Neural cell (in vitro differentiated cells): ENCODE measurements at regions not wholly inside any gene's neighbourhood (a gene's known extent, or its start where the extent isn't known, plus 50 kb on each side); places are given as distances from the start of the nearest gene placed in this dataset.

Experiments
- H2AFZ ChIP-seq: fragments of 200-600, 300-800 bp; sonication (generic), shearing (Covaris generic); 2 replicates; pipeline ENCODE4 v1.6.0; 2014; ENCODE audit warnings: low read depth, mild to moderate bottlenecking, antibody characterized with exemption, low read length, moderate library complexity
- H3F3A ChIP-seq: fragments of 200-600 bp; shearing (Covaris generic); 2 replicates; pipeline ENCODE4 v1.6.1; 2016; ENCODE audit warnings: mild to moderate bottlenecking, moderate library complexity, mixed read lengths, antibody characterized with exemption, low read length; ENCODE audit not compliant: insufficient read depth, poor library complexity, severe bottlenecking
- H3K27ac ChIP-seq: fragments of 200-600, 300-800 bp; sonication (generic), shearing (Covaris generic); 2 replicates; pipeline ENCODE4 v1.5.1; 2014; ENCODE audit warnings: mild to moderate bottlenecking, low read length, moderate library complexity
- H3K27me3 ChIP-seq: fragments of 300-800, 200-600 bp; sonication (generic), shearing (Covaris generic); 2 replicates; pipeline ENCODE4 v1.6.0; 2014; ENCODE audit warnings: mild to moderate bottlenecking, low read depth, low read length, moderate library complexity; ENCODE audit not compliant: insufficient read depth
- H3K36me3 ChIP-seq: fragments of 300-800, 200-600 bp; sonication (generic), shearing (Covaris generic); 2 replicates; pipeline ENCODE4 v1.5.1; 2014; ENCODE audit warnings: mild to moderate bottlenecking, antibody characterized with exemption, low read length, moderate library complexity; ENCODE audit not compliant: insufficient read depth
- H3K4me2 ChIP-seq: fragments of 300-800, 200-600 bp; sonication (generic), shearing (Covaris generic); 2 replicates; pipeline ENCODE4 v1.6.0; 2014; ENCODE audit warnings: mild to moderate bottlenecking, low read length
- H3K4me3 ChIP-seq: fragments of 300-800, 200-600 bp; sonication (generic), shearing (Covaris generic); 2 replicates; pipeline ENCODE4 v1.5.1; 2014; ENCODE audit warnings: mild to moderate bottlenecking, low read length, moderate library complexity
- H3K79me2 ChIP-seq: fragments of 200-600 bp; shearing (Covaris generic); replicated peaks from 2 replicates; pipeline ENCODE4 v1.6.0; 2014; ENCODE audit warnings: mild to moderate bottlenecking, low read length, moderate library complexity; ENCODE audit not compliant: insufficient read depth
- H3K9ac ChIP-seq: fragments of 300-800, 200-600 bp; sonication (generic), shearing (Covaris generic); 2 replicates; pipeline ENCODE4 v1.6.1; 2016; ENCODE audit warnings: mild to moderate bottlenecking, low read length, mixed read lengths
- H3K9me2 ChIP-seq: fragments of 200-600 bp; shearing (Covaris generic); 2 replicates; pipeline ENCODE4 v1.6.1; 2016; ENCODE audit warnings: mild to moderate bottlenecking, low read length, mixed read lengths; ENCODE audit not compliant: insufficient read depth
- H3K9me3 ChIP-seq: fragments of 200-600, 300-800 bp; sonication (generic), shearing (Covaris generic); 2 replicates; pipeline ENCODE4 v1.6.1; 2016; ENCODE audit warnings: mild to moderate bottlenecking, mixed run types, low read length, moderate library complexity, mixed read lengths
- H4K20me1 ChIP-seq: fragments of 200-600 bp; shearing (Covaris generic); 2 replicates; pipeline ENCODE4 v1.6.1; 2016; ENCODE audit warnings: mild to moderate bottlenecking, mixed run types; ENCODE audit not compliant: insufficient read depth
- EP300 ChIP-seq: fragments of 450-650 bp; conservative IDR thresholded peaks from 2 replicates; pipeline ENCODE4 v1.6.1; 2014; ENCODE audit warnings: antibody characterized with exemption, mild to moderate bottlenecking, moderate library complexity; ENCODE audit not compliant: poor library complexity, severe bottlenecking
- EZH2 ChIP-seq: fragments of 200-600, 300-800 bp; shearing (Covaris generic), sonication (generic); IDR thresholded peaks from 2 replicates; pipeline ENCODE4 v1.6.1; 2014; ENCODE audit warnings: antibody characterized with exemption, low read length, borderline replicate concordance, mild to moderate bottlenecking; ENCODE audit not compliant: insufficient read depth, poor library complexity, severe bottlenecking
- MXI1 ChIP-seq: fragments of 450-650 bp; conservative IDR thresholded peaks from 2 replicates; pipeline ENCODE4 v1.6.1; 2014; ENCODE audit warnings: antibody characterized with exemption, mild to moderate bottlenecking; ENCODE audit not compliant: poor library complexity, severe bottlenecking
- POLR2AphosphoS5 ChIP-seq: IDR thresholded peaks from 2 replicates; pipeline ENCODE4 v1.6.1; 2012
- RAD21 ChIP-seq: fragments of 450-650 bp; conservative IDR thresholded peaks from 2 replicates; pipeline ENCODE4 v1.6.1; 2014; ENCODE audit warnings: antibody characterized with exemption, mild to moderate bottlenecking, moderate library complexity
- REST ChIP-seq: IDR thresholded peaks from 2 replicates; pipeline ENCODE4 v1.6.1; 2012; ENCODE audit warnings: borderline replicate concordance
- SMC3 ChIP-seq: fragments of 450-650 bp; conservative IDR thresholded peaks from 2 replicates; pipeline ENCODE4 v1.6.1; 2014; ENCODE audit warnings: antibody characterized with exemption, mild to moderate bottlenecking, moderate library complexity; ENCODE audit not compliant: poor library complexity
- TAF1 ChIP-seq: IDR thresholded peaks from 2 replicates; pipeline ENCODE4 v1.6.1; 2012; ENCODE audit warnings: low read depth
- TF ChIP-seq, protein P1 (sequence below): fragments of 450-650 bp; IDR thresholded peaks from 2 replicates; pipeline ENCODE4 v1.5.1; 2014; ENCODE audit warnings: antibody characterized with exemption, mild to moderate bottlenecking, moderate library complexity; ENCODE audit not compliant: poor library complexity, severe bottlenecking

DNA sequence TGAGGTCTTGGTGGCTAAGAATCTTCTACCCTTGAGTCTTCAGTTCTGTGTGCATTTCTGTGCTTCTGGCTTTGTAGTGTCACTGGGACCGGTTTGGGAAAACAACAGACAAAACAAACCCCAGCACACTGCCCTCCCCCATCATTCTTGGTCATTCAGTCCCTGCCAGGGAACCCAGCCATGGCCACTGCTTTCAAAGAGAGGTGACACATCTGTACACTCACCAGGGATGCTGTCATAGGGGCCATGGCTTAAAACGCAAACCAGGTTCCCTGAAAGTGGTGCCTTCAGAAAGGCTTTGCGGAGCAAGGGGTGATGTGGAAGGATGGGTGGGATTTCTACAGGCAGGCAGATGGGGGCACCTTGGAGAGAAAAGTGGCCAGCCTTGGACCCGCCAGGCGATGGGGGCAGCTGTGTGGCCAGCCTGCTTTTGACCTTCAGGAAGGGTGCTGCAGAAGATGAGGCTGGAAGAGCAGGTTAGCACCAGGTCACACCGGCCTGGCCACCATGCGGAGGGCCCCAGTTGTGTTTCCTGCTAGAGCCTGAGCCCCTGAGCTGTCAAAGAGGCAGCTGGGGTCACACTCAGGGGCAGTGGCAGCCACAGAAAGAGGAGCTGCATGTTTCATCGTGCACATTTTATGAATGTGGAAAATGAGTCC, 101.3 kb downstream of the INHBB start:
- Histone ChIP-seq H3K9ac (no peak overlapping the region), H3K36me3 (no peaks in the 10 kb centered on the region), H3F3A (no peaks in the 10 kb centered on the region), H3K27ac (no peak overlapping the region), H3K9me3 (no peaks in the 10 kb centered on the region), H3K9me2 (no peaks in the 10 kb centered on the region), H2AFZ (no peak overlapping the region), H3K79me2 (no peaks in the 10 kb centered on the region), H4K20me1 (no peaks in the 10 kb centered on the region), H3K27me3 (peaks cover 23% of the 10 kb centered on the region), H3K4me2 (no peak overlapping the region), H3K4me3 (no peak overlapping the region)
- TF ChIP-seq POLR2AphosphoS5: no peak
- TF ChIP-seq EP300: no peak
- TF ChIP-seq EZH2: no peak
- TF ChIP-seq, protein P1, sequence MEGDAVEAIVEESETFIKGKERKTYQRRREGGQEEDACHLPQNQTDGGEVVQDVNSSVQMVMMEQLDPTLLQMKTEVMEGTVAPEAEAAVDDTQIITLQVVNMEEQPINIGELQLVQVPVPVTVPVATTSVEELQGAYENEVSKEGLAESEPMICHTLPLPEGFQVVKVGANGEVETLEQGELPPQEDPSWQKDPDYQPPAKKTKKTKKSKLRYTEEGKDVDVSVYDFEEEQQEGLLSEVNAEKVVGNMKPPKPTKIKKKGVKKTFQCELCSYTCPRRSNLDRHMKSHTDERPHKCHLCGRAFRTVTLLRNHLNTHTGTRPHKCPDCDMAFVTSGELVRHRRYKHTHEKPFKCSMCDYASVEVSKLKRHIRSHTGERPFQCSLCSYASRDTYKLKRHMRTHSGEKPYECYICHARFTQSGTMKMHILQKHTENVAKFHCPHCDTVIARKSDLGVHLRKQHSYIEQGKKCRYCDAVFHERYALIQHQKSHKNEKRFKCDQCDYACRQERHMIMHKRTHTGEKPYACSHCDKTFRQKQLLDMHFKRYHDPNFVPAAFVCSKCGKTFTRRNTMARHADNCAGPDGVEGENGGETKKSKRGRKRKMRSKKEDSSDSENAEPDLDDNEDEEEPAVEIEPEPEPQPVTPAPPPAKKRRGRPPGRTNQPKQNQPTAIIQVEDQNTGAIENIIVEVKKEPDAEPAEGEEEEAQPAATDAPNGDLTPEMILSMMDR: no peak
- no peak for TF ChIP-seq MXI1
- TF ChIP-seq RAD21: no peak
- no peak for TF ChIP-seq TAF1
- no peak for TF ChIP-seq REST
- no peak for TF ChIP-seq SMC3

DNA sequence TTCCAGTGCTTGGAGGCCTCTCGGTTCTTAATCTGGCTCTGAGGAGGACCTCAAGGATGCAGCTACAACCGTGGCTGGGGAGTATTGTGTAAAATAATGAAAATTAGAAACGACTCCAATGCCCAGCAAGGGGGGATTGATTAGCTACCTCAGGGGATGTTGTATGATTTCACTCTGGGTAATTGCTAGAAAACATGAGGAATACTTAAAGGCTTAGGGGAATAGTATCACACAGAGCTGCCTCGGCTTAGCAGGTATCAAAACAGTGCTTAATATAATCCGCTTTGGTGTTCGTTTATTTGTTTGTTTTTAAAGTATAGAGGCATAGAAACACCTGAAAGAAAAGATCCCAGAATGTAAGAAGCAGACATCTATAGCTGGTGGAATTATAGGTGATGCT, 102.5 kb downstream of the INHBB start:
- Histone ChIP-seq H4K20me1 (no peaks in the 10 kb centered on the region), H2AFZ (no peak overlapping the region), H3F3A (no peaks in the 10 kb centered on the region), H3K27ac (no peak overlapping the region), H3K4me3 (no peak overlapping the region), H3K4me2 (no peak overlapping the region), H3K9me2 (no peaks in the 10 kb centered on the region), H3K9ac (no peak overlapping the region), H3K79me2 (no peaks in the 10 kb centered on the region), H3K36me3 (no peaks in the 10 kb centered on the region), H3K27me3 (peaks cover 11% of the 10 kb centered on the region), H3K9me3 (no peaks in the 10 kb centered on the region)
- no peak for TF ChIP-seq TAF1
- TF ChIP-seq RAD21: no peak
- no peak for TF ChIP-seq SMC3
- no peak for TF ChIP-seq POLR2AphosphoS5
- TF ChIP-seq, protein P1: no peak
- no peak for TF ChIP-seq EP300
- TF ChIP-seq MXI1: no peak
- no peak for TF ChIP-seq EZH2
- TF ChIP-seq REST: no peak
